ENCODE measurements at regions not wholly inside any gene's neighbourhood (a gene's known extent, or its start where the extent isn't known, plus 50 kb on each side); places are given as distances from the start of the nearest gene placed in this dataset.
A peak's percentile ranks its signal among the peaks of the same experiment; 100 is the strongest.
"Not testable (repeated sequence)": the region's sequence is repeated elsewhere in the genome, so short reads cannot be mapped to it uniquely, and the experiment has no call there.

DNA sequence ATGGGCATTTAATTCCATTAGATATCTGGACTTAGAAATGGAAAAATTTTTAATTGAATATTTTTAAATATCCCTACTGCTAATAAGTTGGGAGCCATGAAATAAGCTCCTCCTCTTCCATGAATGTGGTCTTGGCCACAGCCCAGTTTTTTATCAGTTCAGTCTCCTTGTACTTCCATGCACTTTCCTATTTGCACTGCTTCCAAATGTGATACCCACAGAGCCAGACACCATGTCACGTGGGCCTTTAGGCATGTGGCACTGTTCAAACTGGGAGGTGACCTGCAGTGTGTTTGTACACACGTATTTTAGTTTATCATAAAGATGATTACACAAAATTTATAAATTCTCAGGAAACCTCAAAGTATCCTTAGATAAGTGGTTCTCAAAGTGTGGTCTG lies 80.1 kb upstream of the DGKG start:
- Histone ChIP-seq H3K9ac (no peak overlapping the region), H3K27me3 (no peaks in the 10 kb centered on the region)

DNA sequence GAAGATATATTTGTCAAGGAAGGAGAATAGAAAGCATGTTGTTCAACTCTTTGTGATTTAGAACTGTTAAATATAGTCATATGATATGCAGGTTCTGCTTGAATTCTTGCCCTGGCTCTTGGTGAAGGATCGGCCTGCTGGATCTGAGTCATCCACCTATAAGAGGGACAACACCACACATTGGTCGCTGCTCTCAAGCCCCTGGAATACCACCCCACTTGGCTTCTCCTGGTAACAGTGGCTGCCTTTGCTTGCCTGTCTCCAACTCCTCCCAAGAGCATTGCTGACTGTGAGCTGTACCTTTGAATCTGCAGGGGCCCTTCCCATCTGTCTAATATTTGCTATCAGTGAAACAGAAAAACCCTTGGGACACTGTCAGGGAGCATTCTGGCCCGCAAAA lies 78.9 kb upstream of the DGKG start:
- Histone ChIP-seq H3K27me3 (no peaks in the 10 kb centered on the region), H3K4me1 (peaks cover 0 to 9% (median 0%) of the 10 kb centered on the region in 10 experiments; a peak in 5 of 20 replicates), H3K4me2 (no peak overlapping the region), H3K36me3 (no peaks in the 10 kb centered on the region), H3K9ac (no peak overlapping the region), H3K4me3 (no peak overlapping the region), H3K9me3 (replicated peaks in 1 of 11) (peaks cover 0 to 3% (median 1%) of the 10 kb centered on the region in 11 experiments; a peak in 9 of 22 replicates), H3K27ac (no peak overlapping the region), H4K20me1 (no peaks in the 10 kb centered on the region)
- no peak for TF ChIP-seq Cebpa-rat (IDR thresholded peaks at IDR 0.05)

More for the DNA sequence above, 80.1 kb upstream of the DGKG start:
- Histone ChIP-seq H3K4me1 (peaks cover 0 to 9% (median 0%) of the 10 kb centered on the region in 10 experiments; a peak in 5 of 20 replicates), H3K4me3 (no peak overlapping the region), H3K27ac (no peak overlapping the region), H3K4me2 (peak overlapping the region in 2 of 11 experiments; percentile 4 to 19; a peak in 2 of 22 replicates), H4K20me1 (no peaks in the 10 kb centered on the region), H3K9me3 (replicated peaks in 1 of 11) (no peaks in the 10 kb centered on the region), H3K36me3 (no peaks in the 10 kb centered on the region)
- no peak for TF ChIP-seq Cebpa-rat (IDR thresholded peaks at IDR 0.05)

DNA sequence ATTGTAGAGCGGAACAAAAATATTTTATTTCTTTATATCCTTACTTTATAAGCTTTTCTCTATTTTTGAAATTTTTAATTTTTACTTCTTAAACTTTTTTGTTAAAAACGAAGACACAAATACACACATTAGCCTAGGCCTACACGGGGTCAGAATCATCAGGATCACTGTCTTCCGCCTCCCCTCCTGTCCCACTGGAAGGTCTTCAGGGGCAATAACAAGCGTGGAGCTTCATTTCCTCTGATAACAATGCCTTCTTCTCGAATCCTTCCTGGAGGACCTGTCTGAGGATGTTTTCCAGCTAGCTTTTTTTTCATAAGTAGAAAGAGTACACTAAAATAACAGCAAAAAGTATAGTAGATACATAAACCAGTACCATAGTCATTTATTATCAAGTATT lies 77.7 kb upstream of the DGKG start:
- Histone ChIP-seq H3K36me3 (no peaks in the 10 kb centered on the region), H3K4me2 (no peak overlapping the region), H3K27me3 (no peaks in the 10 kb centered on the region), H4K20me1 (no peaks in the 10 kb centered on the region), H3K4me3 (no peak overlapping the region), H3K4me1 (peaks cover 0 to 9% (median 0%) of the 10 kb centered on the region in 10 experiments; a peak in 5 of 20 replicates), H3K27ac (no peak overlapping the region), H3K9ac (no peak overlapping the region), H3K9me3 (replicated peaks in 1 of 11) (peaks cover 5 to 11% (median 9%) of the 10 kb centered on the region in 11 experiments; a peak in 17 of 22 replicates)
- TF ChIP-seq Cebpa-rat (IDR thresholded peaks at IDR 0.05): no peak

DNA sequence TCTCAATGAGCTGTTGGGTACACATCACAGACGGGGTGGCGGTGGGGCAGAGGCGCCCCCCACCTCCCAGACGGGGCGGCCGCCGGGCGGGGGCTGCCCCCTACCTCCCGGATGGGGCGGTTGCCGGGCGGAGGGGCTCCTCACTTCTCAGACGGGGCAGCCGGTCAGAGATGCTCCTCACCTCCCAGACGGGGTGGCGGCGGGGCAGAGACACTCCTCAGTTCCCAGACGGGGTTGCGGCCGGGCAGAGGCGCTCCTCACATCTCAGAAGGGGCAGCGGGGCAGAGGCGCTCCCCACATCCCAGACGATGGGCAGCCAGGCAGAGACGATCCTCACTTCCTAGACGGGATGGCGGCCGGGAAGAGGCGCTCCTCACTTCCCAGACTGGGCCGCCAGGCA lies 73.3 kb upstream of the DGKG start:
- Histone ChIP-seq H3K9me3 (replicated peaks in 1 of 11) (peaks cover 5 to 11% (median 9%) of the 10 kb centered on the region in 11 experiments; a peak in 18 of 22 replicates), H3K4me1 (peaks cover 0 to 14% (median 11%) of the 10 kb centered on the region in 10 experiments; a peak in 13 of 20 replicates)
- not testable (repeated sequence) for H3K36me3 ChIP-seq, H3K4me2 ChIP-seq, H4K20me1 ChIP-seq, H3K4me3 ChIP-seq, H3K9ac ChIP-seq, H3K27me3 ChIP-seq, H3K27ac ChIP-seq

DNA sequence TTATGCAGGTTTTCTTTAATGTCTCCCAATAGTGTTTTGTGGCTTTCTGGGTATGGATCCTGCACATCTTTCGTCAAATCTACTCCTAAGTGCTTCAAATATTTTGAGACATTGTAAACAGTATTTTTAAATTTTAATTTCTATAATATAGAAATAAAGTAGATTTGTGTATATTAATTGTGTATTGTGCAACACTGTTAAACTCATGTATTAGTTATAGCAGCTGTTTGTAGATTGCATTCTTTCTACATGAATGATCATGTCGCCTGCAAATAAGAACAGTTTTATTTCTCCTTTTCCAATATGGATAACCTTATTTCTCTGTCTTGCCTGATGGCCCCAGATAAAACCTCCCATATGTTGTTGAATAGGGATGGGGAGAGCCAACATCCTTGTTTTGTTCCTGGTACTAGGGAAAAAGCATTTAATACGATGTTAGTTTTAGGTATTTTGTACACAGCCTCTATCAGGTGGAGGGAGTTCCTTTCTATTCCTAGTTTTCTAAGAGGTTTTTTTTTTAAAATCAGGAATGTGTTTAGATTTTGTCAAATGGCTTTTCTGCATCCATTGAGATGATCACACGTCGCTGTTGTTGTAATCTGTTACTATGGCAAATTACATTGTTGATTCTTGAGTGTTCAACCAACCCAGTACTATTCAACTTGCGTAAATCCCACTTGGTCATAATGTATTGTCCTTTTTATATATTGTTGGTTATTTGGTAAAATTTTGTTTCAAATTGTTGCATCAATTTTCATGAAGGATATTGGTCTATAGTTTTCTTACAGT lies 71.1 kb upstream of the DGKG start:
- H3K9ac ChIP-seq: no peak overlapping the region
- no peak for TF ChIP-seq Cebpa-rat (IDR thresholded peaks at IDR 0.05)
- no peaks in the 10 kb centered on the region for H4K20me1 ChIP-seq
- peak overlapping the region in 1 of 11 experiments; percentile 1; a peak in 3 of 22 replicates for H3K4me2 ChIP-seq
- no peaks in the 10 kb centered on the region for H3K36me3 ChIP-seq
- H3K4me1 ChIP-seq: peaks cover 1 to 25% (median 15%) of the 10 kb centered on the region in 10 experiments; a peak in 18 of 20 replicates
- H3K9me3 ChIP-seq (replicated peaks in 1 of 11): peaks cover 5 to 11% (median 9%) of the 10 kb centered on the region in 11 experiments; a peak in 18 of 22 replicates
- H3K4me3 ChIP-seq: no peak overlapping the region
- no peak overlapping the region for H3K27ac ChIP-seq
- H3K27me3 ChIP-seq: no peaks in the 10 kb centered on the region

DNA sequence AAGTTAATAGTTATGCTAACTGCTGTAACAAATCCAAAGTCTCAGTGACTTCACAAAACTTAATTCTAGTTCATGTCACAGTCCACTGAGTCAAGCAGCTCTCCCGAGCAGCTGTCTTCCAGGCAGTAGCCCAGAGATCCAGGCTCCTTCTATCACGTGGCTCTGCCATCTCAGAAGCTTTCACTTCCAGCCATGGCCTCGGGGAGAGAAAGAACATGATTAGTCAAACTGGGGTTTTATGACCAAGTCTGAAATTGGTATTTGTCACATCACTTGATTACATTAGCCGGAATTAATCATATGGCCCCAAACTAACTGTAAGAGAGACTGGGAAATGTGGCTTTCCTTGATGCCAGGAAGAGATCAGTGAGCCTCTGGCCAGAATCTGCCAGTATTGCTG lies 70.2 kb upstream of the DGKG start:
- Histone ChIP-seq H3K4me3 (no peak overlapping the region), H3K4me1 (peaks cover 11 to 34% (median 25%) of the 10 kb centered on the region in 10 experiments), H3K9me3 (replicated peaks in 1 of 11) (peaks cover 5 to 11% (median 9%) of the 10 kb centered on the region in 11 experiments; a peak in 18 of 22 replicates), H4K20me1 (no peaks in the 10 kb centered on the region), H3K36me3 (no peaks in the 10 kb centered on the region), H3K4me2 (peak overlapping the region in 10 of 11 experiments; percentile 1 to 49 (median 13); a peak in 13 of 22 replicates), H3K27me3 (no peaks in the 10 kb centered on the region), H3K27ac (0 out of 22 replicates have a peak overlapping the region, but pooled peaks of 1 of the 11 experiments have one; percentile 3), H3K9ac (no peak overlapping the region)
- no peak for TF ChIP-seq Cebpa-rat (IDR thresholded peaks at IDR 0.05)

DNA sequence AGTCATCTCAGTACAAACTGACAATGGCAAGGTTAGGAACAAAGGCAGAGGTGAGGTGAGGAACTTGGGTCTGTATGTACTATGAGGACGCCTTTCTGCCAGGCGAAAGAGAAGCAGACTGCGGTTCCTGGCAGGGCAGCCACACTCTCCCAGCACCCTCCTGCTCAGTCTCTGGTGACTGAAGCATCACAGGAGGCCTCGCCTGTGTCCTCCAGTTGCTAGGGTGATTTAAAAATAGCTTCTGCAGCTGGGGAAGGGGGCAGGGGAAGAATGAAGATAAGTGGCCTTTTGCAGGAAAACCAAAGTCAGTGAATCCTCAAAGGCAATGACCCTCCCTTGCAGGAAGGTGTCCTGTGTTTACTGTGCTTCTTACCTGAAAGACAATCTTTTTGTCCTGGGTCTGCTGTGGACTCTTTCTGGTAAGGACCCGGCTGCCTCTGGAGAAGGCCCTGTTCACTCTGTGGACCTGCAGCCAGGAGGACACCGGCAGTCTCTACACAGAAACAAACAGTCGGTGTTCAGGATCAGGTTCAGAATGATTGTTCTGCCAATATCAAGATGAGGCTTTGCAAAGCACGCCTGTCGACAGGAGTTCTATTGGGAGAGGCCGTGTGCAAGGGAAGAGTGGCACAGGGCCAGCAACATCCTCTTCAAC lies 65.7 kb upstream of the DGKG start:
- peak overlapping the region in 6 of 11 experiments; percentile 19 to 66 (median 58); a peak in 9 of 22 replicates for H3K9ac ChIP-seq
- H3K9me3 ChIP-seq (replicated peaks in 1 of 11): no peaks in the 10 kb centered on the region
- H3K27ac ChIP-seq: peak overlapping the region in 7 of 11 experiments; percentile 6 to 72 (median 51); a peak in 12 of 22 replicates
- no peaks in the 10 kb centered on the region for H4K20me1 ChIP-seq
- H3K4me2 ChIP-seq: peak overlapping the region; percentile 22 to 92 (median 75)
- peak overlapping the region in 3 of 10 experiments; percentile 5 to 8 (median 6); a peak in 3 of 20 replicates for H3K4me3 ChIP-seq
- peaks cover 17 to 63% (median 50%) of the 10 kb centered on the region in 10 experiments for H3K4me1 ChIP-seq
- H3K36me3 ChIP-seq: no peaks in the 10 kb centered on the region
- H3K27me3 ChIP-seq: no peaks in the 10 kb centered on the region
- no peak for TF ChIP-seq Cebpa-rat (IDR thresholded peaks at IDR 0.05)

DNA sequence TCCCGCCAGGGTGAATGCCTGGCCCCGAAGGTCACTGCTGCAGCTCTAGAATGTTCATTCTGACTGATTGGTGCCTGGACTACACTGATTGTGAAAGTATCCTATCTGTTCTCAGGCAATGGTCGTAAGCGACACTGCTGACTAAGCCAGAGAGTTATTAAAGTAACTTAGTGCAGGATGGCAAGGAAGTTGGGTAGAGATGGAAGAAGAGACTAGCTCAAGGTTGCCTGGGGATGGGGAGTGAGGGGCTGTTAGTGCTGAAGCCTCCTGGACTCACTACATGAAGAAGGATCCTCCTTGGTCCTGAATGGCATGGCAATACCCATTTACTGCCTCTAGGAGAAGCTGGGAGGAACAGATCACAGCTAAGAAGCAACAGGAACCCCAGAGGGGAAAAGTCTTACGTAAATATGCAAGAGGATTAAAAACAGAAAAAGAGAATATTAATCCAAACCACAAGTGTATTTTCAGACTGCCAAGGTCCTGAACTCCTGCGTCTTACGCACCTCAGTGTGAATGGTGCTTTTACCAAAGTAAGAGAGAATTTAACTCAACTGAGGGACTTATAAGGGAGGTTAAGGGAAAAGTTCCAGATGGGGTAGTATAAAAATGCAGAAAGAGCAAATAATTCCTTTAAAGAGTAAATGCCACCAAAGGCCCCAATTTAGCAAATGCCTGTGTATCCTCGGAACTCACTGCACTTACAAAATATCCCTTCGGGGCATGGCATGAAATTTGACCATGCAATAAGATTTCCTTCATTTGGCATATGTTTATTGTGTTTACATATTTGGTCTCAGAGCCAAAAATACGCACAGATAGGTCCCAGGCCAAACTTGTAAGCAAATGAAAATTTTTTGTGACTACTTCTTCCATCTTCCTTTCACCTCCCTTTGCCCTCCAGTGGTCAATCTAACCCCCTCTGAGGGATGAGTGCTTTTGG lies 64.0 kb upstream of the DGKG start:
- H3K4me1 ChIP-seq: peaks cover 17 to 50% (median 40%) of the 10 kb centered on the region in 10 experiments
- H4K20me1 ChIP-seq: no peaks in the 10 kb centered on the region
- H3K9ac ChIP-seq: no peak overlapping the region
- H3K27ac ChIP-seq: peak overlapping the region in 3 of 11 experiments; percentile 51 to 72 (median 68); a peak in 5 of 22 replicates
- no peaks in the 10 kb centered on the region for H3K9me3 ChIP-seq (replicated peaks in 1 of 11)
- H3K4me2 ChIP-seq: peak overlapping the region; percentile 14 to 92 (median 75); a peak in 20 of 22 replicates
- H3K4me3 ChIP-seq: no peak overlapping the region
- TF ChIP-seq Cebpa-rat (IDR thresholded peaks at IDR 0.05): no peak
- no peaks in the 10 kb centered on the region for H3K36me3 ChIP-seq
- H3K27me3 ChIP-seq: no peaks in the 10 kb centered on the region
